ENCODE measurements at regions not wholly inside any gene's neighbourhood (a gene's known extent, or its start where the extent isn't known, plus 50 kb on each side); places are given as distances from the start of the nearest gene placed in this dataset.

DNA sequence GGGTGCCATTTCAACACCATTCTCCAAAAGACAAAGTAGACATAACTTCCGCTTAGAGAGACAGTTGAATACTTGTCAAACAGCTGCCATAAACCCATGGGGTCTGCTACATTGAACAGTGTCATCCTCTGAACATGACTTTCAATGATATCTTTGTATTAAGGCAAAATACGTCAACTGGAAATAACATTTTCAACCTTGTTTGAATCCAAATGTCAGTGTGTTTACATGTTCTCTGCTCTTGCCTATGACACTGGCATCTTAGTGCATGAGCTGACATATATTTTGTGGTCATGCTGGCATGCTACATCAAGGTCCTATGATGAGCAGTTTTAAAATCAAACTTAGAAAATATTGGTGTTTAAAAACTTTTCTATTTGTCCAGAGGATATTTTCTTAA, 1548.1 kb upstream of the LRRTM1 start:
- TF ChIP-seq EZH2 (IDR thresholded peaks at IDR 0.05; ENCODE audit: low read length): no peak
- TF ChIP-seq, protein P1, sequence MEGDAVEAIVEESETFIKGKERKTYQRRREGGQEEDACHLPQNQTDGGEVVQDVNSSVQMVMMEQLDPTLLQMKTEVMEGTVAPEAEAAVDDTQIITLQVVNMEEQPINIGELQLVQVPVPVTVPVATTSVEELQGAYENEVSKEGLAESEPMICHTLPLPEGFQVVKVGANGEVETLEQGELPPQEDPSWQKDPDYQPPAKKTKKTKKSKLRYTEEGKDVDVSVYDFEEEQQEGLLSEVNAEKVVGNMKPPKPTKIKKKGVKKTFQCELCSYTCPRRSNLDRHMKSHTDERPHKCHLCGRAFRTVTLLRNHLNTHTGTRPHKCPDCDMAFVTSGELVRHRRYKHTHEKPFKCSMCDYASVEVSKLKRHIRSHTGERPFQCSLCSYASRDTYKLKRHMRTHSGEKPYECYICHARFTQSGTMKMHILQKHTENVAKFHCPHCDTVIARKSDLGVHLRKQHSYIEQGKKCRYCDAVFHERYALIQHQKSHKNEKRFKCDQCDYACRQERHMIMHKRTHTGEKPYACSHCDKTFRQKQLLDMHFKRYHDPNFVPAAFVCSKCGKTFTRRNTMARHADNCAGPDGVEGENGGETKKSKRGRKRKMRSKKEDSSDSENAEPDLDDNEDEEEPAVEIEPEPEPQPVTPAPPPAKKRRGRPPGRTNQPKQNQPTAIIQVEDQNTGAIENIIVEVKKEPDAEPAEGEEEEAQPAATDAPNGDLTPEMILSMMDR (optimal IDR thresholded peaks at IDR 0.05 in 1 of 3, IDR thresholded peaks at IDR 0.05 in 1 of 3, conservative IDR thresholded peaks at IDR 0.05 in 1 of 3; ENCODE audit: extremely low read depth in 1 of 3, insufficient read depth in 2 of 3, low read length in 3 of 3): no peak
- Histone ChIP-seq H3K4me2 (ENCODE audit: control insufficient read depth, extremely low read depth, insufficient read depth, low read depth, low read length) (no peak overlapping the region), H3K4me1 (ENCODE audit: control insufficient read depth, extremely low read depth, insufficient read depth, low read length) (no peaks in the 10 kb centered on the region), H3K79me2 (ENCODE audit: control insufficient read depth, insufficient read depth, low read length) (no peaks in the 10 kb centered on the region), H4K20me1 (ENCODE audit: control insufficient read depth, extremely low read depth, insufficient read depth, low read length) (no peaks in the 10 kb centered on the region), H3K4me3 (ENCODE audit: control insufficient read depth in 2 of 3, extremely low read depth in 1 of 3, insufficient read depth in 2 of 3, low read depth in 1 of 3, low read length in 3 of 3) (no peak overlapping the region), H3K9me3 (ENCODE audit: control insufficient read depth, low read depth, low read length) (no peaks in the 10 kb centered on the region), H2AFZ (ENCODE audit: control insufficient read depth, low read length) (no peak overlapping the region), H3K9me1 (ENCODE audit: control insufficient read depth, extremely low read depth, insufficient read depth, low read length) (no peaks in the 10 kb centered on the region), H3K36me3 (ENCODE audit: control insufficient read depth in 2 of 2, extremely low read depth in 1 of 2, insufficient read depth in 2 of 2, low read length in 2 of 2) (no peaks in the 10 kb centered on the region), H3K9ac (ENCODE audit: control insufficient read depth, extremely low read depth, insufficient read depth, low read length) (no peak overlapping the region), H3K27ac (ENCODE audit: control insufficient read depth, insufficient read depth, low read length) (no peak overlapping the region), H3K27me3 (ENCODE audit: control insufficient read depth, extremely low read depth, insufficient read depth, low read length) (no peaks in the 10 kb centered on the region)
- no peak for DNase-seq (ENCODE audit: low read depth, low spot score)
- dilution Hi-C loops (cut with MboI; ENCODE audit: extremely low pct_ligation_motif_present, low sequenced_read_pairs): no loop called here
- FAIRE-seq: no peak

GRCh38 chr2:81839780-81840179, 1535.2 kb upstream of the LRRTM1 start:
- H3K4me2 ChIP-seq (ENCODE audit: control insufficient read depth, extremely low read depth, insufficient read depth, low read depth, low read length): no peak overlapping the region
- no peaks in the 10 kb centered on the region for H3K9me3 ChIP-seq (ENCODE audit: control insufficient read depth, low read depth, low read length)
- FAIRE-seq (no peak), DNase-seq (ENCODE audit: low read depth, low spot score) (no peak)
- H3K4me3 ChIP-seq (ENCODE audit: control insufficient read depth in 2 of 3, extremely low read depth in 1 of 3, insufficient read depth in 2 of 3, low read depth in 1 of 3, low read length in 3 of 3): no peak overlapping the region
- H3K9ac ChIP-seq (ENCODE audit: control insufficient read depth, extremely low read depth, insufficient read depth, low read length): no peak overlapping the region
- no peaks in the 10 kb centered on the region for H3K27me3 ChIP-seq (ENCODE audit: control insufficient read depth, extremely low read depth, insufficient read depth, low read length)
- H3K36me3 ChIP-seq (ENCODE audit: control insufficient read depth in 2 of 2, extremely low read depth in 1 of 2, insufficient read depth in 2 of 2, low read length in 2 of 2): no peaks in the 10 kb centered on the region
- no peak overlapping the region for H2AFZ ChIP-seq (ENCODE audit: control insufficient read depth, low read length)
- dilution Hi-C loops (cut with MboI; ENCODE audit: extremely low pct_ligation_motif_present, low sequenced_read_pairs): no loop called here
- no peaks in the 10 kb centered on the region for H3K79me2 ChIP-seq (ENCODE audit: control insufficient read depth, insufficient read depth, low read length)
- H4K20me1 ChIP-seq (ENCODE audit: control insufficient read depth, extremely low read depth, insufficient read depth, low read length): no peaks in the 10 kb centered on the region
- TF ChIP-seq, protein P1 (optimal IDR thresholded peaks at IDR 0.05 in 1 of 3, IDR thresholded peaks at IDR 0.05 in 1 of 3, conservative IDR thresholded peaks at IDR 0.05 in 1 of 3; ENCODE audit: extremely low read depth in 1 of 3, insufficient read depth in 2 of 3, low read length in 3 of 3): no peak
- TF ChIP-seq EZH2 (IDR thresholded peaks at IDR 0.05; ENCODE audit: low read length): no peak
- H3K4me1 ChIP-seq (ENCODE audit: control insufficient read depth, extremely low read depth, insufficient read depth, low read length): no peaks in the 10 kb centered on the region
- no peaks in the 10 kb centered on the region for H3K9me1 ChIP-seq (ENCODE audit: control insufficient read depth, extremely low read depth, insufficient read depth, low read length)
- H3K27ac ChIP-seq (ENCODE audit: control insufficient read depth, insufficient read depth, low read length): no peak overlapping the region
